A673 (cell line): ENCODE measurements at regions not wholly inside any gene's neighbourhood (a gene's known extent, or its start where the extent isn't known, plus 50 kb on each side); places are given as distances from the start of the nearest gene placed in this dataset.

ENCODE experiments used
- CTCF ChIP-seq: fragments of 300-800, 200-600 bp; sonication (generic); conservative IDR thresholded peaks from 2 replicates; pipeline ENCODE4 v1.5.1; 2017; ENCODE audit warnings: low read depth, mild to moderate bottlenecking, antibody characterized with exemption, low read length, moderate library complexity, mixed read lengths
- EZH2 ChIP-seq: fragments of 200-600 bp; sonication (generic); IDR thresholded peaks from 2 replicates; pipeline ENCODE4 v1.6.1; 2017; ENCODE audit warnings: borderline replicate concordance, low read depth, mild to moderate bottlenecking, mixed read lengths, antibody characterized with exemption, low read length; ENCODE audit not compliant: poor library complexity, severe bottlenecking

GRCh38 chr4:154959756-154960155 is 178.7 kb downstream of the RBM46 start:
- TF ChIP-seq CTCF, result no peak
- no peak for TF ChIP-seq EZH2
